GM21723 (cell line): ENCODE measurements at regions not wholly inside any gene's neighbourhood (a gene's known extent, or its start where the extent isn't known, plus 50 kb on each side); places are given as distances from the start of the nearest gene placed in this dataset.
"Not testable (repeated sequence)": the region's sequence is repeated elsewhere in the genome, so short reads cannot be mapped to it uniquely, and the experiment has no call there.

Experiments
- ATAC-seq: cut with Tn5 transposase; IDR thresholded peaks from one replicate; pipeline ENCODE4 v1.9.1; 2021; ENCODE audit warnings: mild to moderate bottlenecking, moderate library complexity; ENCODE audit not compliant: unreplicated experiment

- no peak for ATAC-seq
These were observed 160.2 kb downstream of the SH2D4B start for GRCh38 chr10:80697926-80698325.

DNA sequence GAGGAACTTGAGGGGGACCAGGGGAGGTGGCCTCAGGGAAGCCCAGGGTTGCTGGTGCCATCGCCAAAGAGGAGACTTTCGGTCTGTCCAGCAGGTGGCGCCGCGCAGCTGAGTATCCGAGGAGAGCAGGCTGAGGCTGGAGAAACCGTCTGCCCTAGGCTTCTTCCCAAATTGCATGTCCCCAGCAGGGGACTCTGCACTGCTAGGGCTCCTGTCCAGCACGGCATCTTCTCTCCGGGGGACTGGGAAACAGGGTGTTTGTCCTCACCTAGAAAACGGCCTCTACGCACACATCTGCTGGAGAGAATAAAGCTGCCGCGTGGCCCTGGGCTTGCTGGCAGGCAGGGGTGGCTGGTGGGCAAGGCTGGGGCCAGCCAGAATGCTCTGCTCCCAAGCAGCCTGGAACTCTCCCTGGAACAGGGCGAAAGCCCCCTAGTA is 161.9 kb downstream of the SH2D4B start:
- ATAC-seq, result peak; percentile 90

GRCh38 chr10:80700252-80700651 is 162.6 kb downstream of the SH2D4B start:
- no peak for ATAC-seq

DNA sequence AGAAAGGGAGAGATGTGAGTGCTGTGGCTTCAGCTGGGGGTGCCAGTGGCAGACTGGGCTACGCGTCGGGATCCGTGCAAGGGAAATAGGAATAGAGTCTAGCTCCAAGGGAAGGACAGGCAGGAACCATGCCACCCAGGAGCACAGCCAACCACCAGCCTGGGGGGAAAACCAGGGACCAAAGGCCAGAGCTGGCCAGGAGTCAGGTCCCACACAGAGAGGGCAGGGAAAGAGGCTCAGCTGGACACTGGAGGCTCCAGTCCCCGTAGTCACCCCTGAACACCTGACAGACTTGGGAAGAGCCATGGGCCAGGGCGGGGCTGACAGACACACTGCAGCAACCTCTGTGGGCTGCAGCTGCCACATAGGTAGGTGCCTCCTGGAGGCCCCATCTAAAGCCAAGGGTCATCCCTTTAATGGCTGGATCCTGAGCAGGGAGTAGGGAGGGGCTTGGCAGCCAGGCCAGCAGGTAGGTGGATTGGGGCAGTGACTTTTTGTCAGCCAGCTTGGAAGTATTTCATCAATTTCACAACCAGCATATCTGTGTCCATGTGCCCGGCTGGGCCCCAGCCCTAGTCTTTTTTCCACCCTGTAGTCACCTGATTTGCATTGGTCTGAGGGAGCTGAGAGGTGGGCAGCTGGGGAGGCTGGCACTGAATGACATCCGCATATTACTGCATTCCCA is 163.2 kb downstream of the SH2D4B start:
- ATAC-seq, result no peak

DNA sequence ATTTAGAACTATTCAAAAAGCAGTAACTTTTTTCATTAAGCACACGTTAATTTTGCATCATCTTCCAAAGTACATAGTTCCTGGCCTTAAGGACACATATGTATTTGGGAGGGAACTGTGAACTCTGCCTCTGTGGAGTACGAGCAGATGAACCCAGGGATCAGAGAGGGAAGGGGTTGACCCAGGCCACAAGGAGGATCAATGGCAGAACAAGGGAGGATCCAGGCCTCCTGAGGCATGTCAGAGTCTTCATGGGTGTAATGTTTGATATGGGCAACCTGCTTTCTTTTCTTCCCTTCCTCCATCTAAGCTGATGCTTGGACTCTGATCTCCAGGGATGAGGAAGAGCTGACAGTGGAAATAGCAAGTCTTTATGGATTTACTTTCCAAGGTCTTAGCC is 164.0 kb downstream of the SH2D4B start:
- ATAC-seq, result no peak

DNA sequence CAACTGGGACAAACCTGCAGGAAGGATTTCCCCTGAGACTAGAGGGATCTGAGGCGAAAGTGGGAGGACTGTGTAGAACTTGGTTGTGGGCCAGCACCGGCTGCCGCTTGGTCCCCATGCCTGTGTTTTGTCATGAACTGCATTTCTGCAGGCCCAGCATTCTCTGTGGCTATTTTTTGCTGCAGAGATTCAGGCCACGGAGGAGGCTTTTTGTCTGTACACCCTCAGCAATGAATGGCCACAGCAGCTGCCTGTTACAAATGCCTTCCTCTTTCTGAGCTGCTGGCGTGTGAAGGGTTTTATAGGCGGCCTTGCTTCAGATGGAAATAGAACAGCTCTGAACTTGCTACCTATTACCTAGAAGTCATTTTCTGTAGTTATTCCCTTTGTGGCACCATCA is 164.4 kb downstream of the SH2D4B start:
- ATAC-seq, result no peak

GRCh38 chr10:80705899-80706298 is 168.2 kb downstream of the SH2D4B start:
- ATAC-seq, result no peak

GRCh38 chr10:80708185-80708584 is 170.5 kb downstream of the SH2D4B start:
- no peak for ATAC-seq

DNA sequence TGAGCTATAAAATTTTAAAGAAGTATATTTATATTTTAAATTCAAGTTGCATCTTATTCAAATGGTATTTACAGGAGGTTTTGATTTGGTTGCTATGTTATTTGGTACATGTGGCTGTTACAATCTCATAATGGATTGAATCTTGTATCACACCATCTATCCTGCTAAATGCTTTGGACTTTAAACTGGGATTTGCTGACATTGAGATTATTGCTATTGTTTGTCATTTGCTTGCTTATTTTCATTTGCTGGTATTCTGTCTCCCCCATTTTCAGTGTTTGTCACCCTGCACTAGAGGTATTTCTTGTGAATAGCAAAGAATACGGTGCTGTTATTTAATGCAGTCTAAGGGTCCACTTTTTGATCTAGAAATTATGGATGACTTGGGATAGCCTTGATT is 171.1 kb downstream of the SH2D4B start:
- no peak for ATAC-seq

- no peak for ATAC-seq
These were observed 172.2 kb downstream of the SH2D4B start for GRCh38 chr10:80709866-80710265.

DNA sequence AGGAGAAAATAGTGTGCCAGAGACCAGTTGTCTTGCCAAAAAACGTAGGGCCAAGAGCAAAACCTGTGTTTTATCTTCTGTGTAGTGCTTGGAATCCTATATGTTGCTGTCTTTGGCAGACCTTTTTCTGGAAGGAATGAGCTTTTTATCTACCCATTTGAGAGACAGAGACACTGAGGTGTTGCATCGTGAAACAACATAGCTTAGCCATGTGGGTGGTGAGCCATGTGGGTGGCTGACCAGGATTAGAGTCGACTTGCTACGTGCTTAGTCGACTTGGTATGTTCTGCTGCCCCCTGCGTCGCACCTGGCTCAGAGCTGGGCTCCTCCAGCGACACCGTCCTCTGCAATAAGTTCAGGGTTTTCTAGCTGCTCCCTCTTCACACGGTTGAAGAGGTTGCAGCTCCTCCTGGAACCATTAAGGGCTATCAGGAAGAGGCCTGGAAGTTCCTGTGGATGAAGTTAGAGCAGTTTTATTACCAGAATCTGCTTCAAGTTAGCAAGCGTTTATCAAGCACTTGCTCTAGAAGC is 175.8 kb downstream of the SH2D4B start:
- no peak for ATAC-seq

- ATAC-seq, result no peak
These were observed 176.9 kb downstream of the SH2D4B start for GRCh38 chr10:80714566-80714965.

DNA sequence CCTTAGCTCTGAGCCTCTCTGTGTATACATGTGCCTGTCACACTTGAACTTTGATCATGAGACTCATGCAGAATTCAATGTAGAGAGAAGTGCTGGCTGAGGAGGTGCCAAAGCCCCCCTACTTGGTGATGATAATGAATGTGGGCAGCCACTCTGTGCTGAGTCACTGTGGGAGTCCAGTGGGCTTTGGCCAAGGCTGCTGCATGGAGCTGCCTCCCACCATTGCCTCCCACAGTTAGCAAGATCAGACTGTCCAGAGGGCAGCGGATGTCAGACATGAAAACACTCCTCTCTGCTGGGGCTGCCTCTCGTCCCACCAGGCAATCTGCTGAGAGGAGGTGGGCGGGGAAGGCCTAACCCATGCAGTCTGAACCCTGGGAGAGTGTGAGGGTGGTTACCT is 180.3 kb downstream of the SH2D4B start:
- ATAC-seq, result no peak

DNA sequence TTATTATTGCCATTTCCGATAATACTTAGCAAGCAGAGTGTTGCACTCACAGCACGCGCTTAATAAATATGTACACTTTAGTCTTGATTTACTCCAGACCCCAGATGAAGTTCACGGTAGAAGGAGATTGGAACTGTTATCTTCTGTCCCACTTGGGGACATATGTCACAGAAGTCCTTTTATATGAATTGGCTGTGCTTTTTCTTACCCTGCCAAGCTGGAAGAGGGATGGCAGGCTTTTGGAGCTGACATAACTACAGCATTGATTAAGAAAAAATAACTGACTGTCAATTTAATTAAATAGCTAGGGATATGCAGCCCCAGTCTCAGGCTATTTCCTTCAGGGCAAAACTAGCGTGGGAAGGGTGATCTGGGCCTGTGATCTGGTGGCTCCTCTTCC is 182.2 kb downstream of the SH2D4B start:
- no peak for ATAC-seq

GRCh38 chr10:80720549-80720948 is 182.8 kb downstream of the SH2D4B start:
- ATAC-seq, result no peak

- not testable (repeated sequence) for ATAC-seq
These were observed 190.7 kb downstream of the SH2D4B start for GRCh38 chr10:80728354-80728753.

GRCh38 chr10:80729896-80730295 is 192.2 kb downstream of the SH2D4B start:
- ATAC-seq, result no peak

DNA sequence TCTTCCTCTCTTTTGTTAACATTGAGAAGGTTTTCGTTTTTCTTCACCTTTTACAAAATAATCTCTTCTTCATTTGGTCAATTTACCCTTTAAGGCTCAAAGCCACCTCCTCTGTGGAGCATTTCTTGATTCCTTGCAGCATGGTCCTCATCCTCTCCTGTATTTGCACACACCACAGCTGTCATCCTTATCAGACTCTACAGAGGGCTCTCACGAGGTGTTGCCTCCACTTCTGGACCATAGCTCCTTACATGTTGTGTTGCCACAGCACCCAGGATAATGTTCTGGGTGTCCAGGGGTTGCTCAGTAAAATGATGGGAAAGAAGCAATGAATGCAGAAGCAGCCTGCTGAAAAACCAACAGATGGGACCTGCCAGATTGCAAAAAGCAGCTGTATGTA is 192.8 kb downstream of the SH2D4B start:
- no peak for ATAC-seq

DNA sequence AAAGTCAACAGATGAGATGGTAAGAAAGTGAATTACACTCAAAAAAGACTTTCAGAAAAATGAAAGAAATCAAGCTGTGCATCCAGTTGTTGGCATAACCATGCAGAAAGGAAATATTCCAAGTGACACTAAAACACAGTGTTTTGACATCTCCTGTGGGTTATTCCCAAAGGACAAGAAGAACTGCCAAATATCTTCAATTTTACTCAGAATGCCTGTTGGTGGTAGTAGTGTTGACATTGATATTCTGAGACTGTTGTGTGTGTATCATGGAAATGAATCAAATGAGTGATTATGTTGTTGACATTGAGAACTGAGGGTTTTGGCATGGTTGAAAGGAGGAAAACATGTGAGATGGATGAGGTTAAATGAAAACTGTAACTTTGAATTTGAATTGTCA is 196.9 kb downstream of the SH2D4B start:
- ATAC-seq, result no peak

- ATAC-seq, result no peak
These were observed 199.5 kb downstream of the SH2D4B start for GRCh38 chr10:80737209-80737608.

GRCh38 chr10:80739328-80739727 is 201.6 kb downstream of the SH2D4B start:
- no peak for ATAC-seq

DNA sequence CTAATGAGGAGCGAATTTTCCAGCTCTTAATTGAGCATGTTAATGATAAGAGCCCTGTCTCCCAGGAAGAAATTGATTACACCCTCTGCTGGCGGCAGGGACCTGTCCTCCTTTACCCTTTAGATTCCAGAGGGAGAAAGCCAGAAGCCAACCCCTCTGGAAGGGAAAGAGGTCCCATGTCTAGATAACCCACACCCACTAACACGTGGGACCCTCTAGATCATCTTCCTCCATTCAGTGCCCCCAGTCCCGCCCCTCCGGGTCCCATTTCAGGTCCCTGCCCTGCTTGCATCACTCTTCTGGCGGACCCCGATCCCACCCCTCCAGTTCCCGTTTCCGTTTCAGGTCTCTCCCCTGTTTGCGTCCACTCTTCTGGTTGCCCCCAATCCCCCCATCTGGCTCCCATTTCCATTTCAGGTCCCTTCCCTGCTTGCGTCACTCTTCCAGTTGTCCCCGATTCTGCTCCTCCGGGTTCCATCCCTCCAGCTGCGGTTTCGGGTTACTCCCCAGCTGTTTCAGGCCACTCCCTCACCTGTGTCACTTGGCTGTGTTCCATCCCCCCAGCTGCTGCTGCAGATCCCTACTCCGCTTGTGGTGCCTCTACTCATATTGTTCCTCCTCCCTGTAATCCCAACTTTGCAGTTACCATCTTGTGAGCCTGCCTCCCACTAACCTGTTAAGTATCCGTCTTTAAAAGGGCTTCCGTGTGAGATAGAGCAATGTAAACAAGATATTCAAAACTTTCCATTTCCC is 202.4 kb downstream of the SH2D4B start:
- ATAC-seq, result no peak
